ENCODE measurements at regions not wholly inside any gene's neighbourhood (a gene's known extent, or its start where the extent isn't known, plus 50 kb on each side); places are given as distances from the start of the nearest gene placed in this dataset.

- no peak for TF ChIP-seq CTCF (IDR thresholded peaks at IDR 0.05)
- TF ChIP-seq EZH2phosphoT487 (IDR thresholded peaks at IDR 0.05): no peak
Observed at GRCh38 chr18:28256166-28256565, 79.2 kb upstream of the CDH2 start.
